ENCODE measurements at regions not wholly inside any gene's neighbourhood (a gene's known extent, or its start where the extent isn't known, plus 50 kb on each side); places are given as distances from the start of the nearest gene placed in this dataset.

DNA sequence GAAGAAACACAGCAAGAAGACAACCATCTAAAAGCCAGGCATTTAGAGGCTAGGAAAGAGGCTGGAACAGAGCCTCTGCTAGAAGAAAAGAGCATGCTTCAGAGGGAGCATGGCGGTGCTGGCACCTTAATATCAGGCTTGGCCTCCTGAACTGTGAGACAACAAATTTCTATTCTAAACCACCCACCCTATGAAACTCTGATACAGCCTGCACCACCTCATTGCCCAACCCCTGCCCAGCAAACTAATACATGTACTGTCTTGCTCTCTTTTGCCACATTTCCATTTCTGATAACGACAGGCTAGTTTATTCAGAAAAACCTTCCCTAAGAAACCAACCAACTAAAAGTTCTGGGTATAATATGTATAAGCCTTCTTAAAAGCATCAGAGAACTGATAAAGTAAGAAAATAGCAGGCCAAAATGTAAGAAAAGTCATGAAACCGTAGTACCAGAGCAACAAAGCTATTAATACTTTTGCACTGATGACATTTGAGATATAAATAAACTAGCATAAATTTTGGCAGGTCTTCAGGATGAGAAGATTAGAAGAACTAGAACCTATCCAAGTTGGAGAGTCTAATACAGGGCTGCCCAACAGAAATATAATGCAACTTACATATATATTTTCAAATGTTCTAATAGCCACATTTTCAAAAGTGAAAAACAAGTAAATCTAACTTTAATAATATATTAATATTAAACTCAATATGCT, 184.7 kb upstream of the HSF2 start:
- TF ChIP-seq GATA2 (IDR thresholded peaks at IDR 0.05; ENCODE audit: low read depth, low read length) = no peak
- TF ChIP-seq GATA3 (IDR thresholded peaks at IDR 0.05; ENCODE audit: low read depth, low read length) = no peak

Data from SH-SY5Y (cell line).